Fibroblast of gingiva (primary cell): ENCODE measurements at regions not wholly inside any gene's neighbourhood (a gene's known extent, or its start where the extent isn't known, plus 50 kb on each side); places are given as distances from the start of the nearest gene placed in this dataset.

Experiments used
- DNase-seq: peaks from one replicate; pipeline ENCODE4 v3.0.0-alpha.2; 2011; ENCODE audit warnings: low read depth

DNA sequence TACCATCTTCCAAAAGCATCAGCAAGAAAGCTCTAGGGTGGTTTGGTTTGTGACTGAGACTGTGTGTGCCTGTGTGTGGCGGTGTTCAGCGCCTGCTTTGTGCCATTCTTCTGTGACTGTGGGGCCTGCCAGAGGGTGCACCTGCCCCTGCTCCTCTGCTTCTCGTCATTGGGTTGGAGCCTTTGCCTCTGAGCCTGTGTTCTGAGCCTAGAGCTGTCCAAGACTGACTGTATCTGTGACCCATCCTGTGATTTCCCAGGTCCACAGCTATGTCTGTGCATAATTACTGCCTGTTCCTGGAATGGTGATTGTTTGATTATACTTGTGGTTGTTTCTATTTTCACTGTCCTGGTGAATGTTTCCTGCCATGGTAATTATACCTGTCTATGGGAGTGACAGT lies 57.1 kb upstream of the KLHL29 start:
- no peak for DNase-seq

DNA sequence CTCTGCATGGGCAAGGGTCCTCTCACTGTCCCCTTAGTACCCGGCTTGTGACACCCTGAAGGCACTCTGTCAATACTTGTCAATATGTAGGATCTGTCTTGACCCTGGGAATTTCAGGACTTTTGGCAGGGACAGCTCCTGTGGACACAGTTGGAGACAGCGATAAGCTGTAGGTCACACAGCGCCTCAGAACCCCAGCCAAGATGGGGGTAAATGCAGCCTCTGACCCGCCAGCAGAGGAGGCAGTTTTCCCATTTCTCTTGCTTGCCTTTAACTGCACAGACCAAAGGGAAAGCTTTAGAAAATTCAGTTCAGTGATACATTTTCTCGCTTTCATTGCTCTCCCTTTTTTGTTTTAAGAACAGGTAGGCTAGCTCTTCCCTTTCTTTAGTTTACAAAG lies 54.8 kb upstream of the KLHL29 start:
- DNase-seq = no peak
